GM12873 (cell line): ENCODE measurements at regions not wholly inside any gene's neighbourhood (a gene's known extent, or its start where the extent isn't known, plus 50 kb on each side); places are given as distances from the start of the nearest gene placed in this dataset.

Source experiments
- TF ChIP-seq, protein P1 (sequence below): IDR thresholded peaks from 2 replicates; pipeline ENCODE4 v1.5.1; 2012; ENCODE audit warnings: low read depth, mild to moderate bottlenecking, moderate library complexity, low read length, control low read depth; ENCODE audit not compliant: insufficient read depth; ENCODE audit errors: missing control alignments

DNA sequence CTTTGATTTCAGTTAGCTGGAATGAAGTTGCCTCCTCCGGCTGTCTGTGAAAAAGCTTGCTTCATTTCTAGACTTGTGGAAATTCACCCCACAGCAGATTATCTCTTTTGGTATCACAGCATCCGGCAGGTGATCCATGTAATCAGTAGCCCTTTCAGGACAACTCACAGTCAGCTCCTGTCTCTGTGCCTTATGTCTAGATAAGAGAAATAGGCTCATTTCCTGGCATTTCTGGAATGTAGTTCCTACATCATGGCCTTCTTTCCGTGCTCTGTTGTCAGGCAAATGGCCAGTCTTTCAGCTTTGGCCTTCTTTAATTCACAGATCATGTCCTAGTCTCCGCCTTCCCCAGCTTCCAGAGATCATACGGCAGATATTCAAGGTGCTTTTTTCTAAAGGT, 455.4 kb downstream of the NUP35 start:
- TF ChIP-seq, protein P1, sequence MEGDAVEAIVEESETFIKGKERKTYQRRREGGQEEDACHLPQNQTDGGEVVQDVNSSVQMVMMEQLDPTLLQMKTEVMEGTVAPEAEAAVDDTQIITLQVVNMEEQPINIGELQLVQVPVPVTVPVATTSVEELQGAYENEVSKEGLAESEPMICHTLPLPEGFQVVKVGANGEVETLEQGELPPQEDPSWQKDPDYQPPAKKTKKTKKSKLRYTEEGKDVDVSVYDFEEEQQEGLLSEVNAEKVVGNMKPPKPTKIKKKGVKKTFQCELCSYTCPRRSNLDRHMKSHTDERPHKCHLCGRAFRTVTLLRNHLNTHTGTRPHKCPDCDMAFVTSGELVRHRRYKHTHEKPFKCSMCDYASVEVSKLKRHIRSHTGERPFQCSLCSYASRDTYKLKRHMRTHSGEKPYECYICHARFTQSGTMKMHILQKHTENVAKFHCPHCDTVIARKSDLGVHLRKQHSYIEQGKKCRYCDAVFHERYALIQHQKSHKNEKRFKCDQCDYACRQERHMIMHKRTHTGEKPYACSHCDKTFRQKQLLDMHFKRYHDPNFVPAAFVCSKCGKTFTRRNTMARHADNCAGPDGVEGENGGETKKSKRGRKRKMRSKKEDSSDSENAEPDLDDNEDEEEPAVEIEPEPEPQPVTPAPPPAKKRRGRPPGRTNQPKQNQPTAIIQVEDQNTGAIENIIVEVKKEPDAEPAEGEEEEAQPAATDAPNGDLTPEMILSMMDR = no peak

DNA sequence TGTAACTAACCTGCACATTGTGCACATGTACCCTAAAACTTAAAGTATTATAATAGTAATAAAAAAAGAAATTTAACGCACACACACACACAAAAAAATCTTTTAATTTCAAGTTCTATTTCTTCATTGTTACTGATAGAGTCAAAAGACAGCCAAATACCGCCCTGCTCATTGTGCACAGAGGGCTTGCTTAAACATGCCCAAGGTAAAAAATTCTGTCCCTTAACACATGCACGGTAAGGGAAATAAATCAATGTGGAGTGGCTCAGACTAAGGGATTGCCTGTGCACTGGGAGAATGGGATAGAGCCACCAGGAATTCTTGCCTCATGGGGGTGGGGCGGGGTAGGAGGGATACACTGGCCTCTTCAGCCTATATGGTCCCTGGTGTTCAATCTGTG, 468.0 kb downstream of the NUP35 start:
- TF ChIP-seq, protein P1 = no peak

DNA sequence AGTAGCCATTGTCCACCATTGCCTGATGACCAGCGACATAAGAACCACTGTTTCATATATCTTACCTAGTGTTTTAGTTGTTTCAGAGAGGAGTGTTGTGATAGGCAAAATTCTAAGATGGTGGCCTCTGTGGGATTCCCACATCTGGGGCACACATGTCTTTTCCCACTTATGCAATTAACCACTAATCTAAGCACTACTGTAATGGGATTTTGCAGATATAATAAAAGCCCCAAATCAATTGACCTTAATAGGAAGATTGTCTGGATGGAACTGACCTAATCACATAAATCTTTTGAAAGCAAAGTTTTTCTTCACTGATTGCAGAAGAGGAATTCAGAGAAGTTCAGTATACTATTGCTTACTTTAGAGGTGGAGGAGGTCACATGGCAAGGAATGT, 469.9 kb downstream of the NUP35 start:
- TF ChIP-seq, protein P1 = no peak

DNA sequence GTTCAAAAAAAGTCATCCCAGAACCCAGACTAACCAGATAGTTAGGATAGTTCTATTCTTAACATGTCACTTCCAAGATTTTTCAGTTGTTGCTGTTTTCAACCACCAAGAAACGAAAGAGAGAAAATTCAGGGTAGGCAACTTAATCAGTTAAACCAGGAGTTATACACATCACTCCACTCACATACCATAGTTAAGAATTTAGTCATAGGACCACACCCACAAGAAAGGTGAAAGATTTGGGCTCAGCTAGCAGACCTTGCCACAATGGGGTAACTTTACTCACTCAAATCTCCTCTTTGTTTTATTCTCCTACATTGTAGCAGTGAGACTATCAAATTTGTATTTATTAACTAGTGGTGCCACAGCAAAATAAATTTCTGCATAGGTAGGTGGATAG, 473.6 kb downstream of the NUP35 start:
- TF ChIP-seq, protein P1 = no peak

DNA sequence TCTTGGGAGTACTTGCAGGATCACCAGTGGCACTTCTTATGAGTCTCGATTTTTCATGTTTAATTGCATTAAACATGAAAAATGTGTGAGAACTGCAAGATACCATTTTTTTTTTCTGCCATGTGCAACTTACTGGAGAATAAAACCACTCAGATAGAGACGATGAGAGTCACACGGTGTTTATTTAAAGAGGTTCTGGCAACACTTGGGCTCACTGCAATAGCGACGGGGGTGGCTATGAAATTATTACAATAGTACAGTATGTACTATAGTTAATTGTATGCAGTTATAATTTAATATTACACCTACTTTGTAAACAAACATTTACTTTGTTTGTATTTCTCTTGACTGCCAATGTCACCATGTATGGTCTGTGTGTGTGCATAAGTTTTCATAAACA, 479.8 kb downstream of the NUP35 start:
- TF ChIP-seq, protein P1 = no peak

DNA sequence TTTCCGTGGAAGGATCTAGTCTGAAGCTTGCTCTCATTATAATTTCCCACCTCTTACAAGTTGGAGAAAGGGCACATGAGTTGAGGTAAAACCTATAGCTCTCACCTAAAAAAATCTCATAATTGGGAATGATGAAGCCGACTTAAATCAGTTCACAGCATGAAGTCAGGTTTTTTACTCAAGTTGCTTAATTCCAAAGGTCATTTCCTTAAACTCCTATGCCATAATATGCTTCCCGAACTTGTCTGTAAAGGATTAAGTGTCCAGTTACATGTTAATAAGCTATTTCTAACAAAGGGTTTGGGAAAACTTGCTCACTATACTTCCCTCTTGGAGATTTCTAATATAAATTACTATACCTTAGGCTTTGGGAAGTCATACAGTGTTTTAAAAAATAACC, 481.2 kb downstream of the NUP35 start:
- TF ChIP-seq, protein P1 = no peak

DNA sequence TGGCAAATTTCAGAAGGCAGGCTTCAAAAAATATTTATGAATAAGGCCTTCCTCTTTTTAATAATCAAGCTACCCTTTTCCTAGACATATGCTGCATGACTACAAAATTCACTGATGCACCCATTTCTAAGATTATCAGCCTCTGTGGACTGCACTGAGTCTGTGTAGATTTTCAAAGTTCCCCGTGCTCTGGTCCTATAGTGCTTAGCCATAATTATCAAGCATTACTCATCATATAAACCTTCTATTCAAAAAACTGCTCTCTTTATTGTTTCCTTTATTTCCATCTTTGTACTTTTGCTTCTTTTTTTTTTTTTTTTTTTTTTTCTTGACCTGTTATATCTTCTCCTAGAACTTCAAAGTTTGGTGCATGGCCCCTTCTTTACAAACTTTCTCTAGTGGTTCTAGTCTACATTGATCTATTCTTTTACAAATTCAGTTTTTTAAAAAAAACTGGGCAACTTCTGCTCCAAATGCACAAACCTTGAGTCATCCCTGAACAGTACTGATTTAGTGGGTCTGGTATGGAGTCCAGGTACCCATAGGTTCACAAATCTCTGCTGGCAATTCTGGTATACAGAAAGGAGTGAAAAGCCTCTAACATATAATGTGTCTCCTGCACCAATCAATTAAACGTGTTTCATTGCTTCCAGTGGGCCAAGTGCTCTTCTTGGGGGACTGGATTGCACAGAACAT, 481.9 kb downstream of the NUP35 start:
- TF ChIP-seq, protein P1 = no peak
